Sigmoid colon (tissue), 4 donors: ENCODE measurements at regions not wholly inside any gene's neighbourhood (a gene's known extent, or its start where the extent isn't known, plus 50 kb on each side); places are given as distances from the start of the nearest gene placed in this dataset.

Experiments
- EP300 ChIP-seq, 4 donors: sonication (generic); formaldehyde crosslinking; IDR thresholded peaks; one replicate each; pipeline ENCODE4 v1.6.1; 2017; ENCODE audit warnings: antibody characterized with exemption in 4 of 4
- POLR2A ChIP-seq, 2 donors: fragments of 450-650 bp; IDR thresholded peaks; one replicate each; pipeline ENCODE4 v1.6.1; 2016; ENCODE audit warnings: antibody characterized with exemption in 2 of 2, mild to moderate bottlenecking in 2 of 2, moderate library complexity in 2 of 2
- TF ChIP-seq, protein P1 (sequence below), 4 experiments: fragments of 450-650 bp in 3 of 4; fragments of 200-600 bp in 1 of 4; IDR thresholded peaks; one replicate each; pipeline ENCODE4 v1.5.1; 2016 to 2019; ENCODE audit warnings: antibody characterized with exemption in 4 of 4, mild to moderate bottlenecking in 3 of 4, moderate library complexity in 2 of 4

DNA sequence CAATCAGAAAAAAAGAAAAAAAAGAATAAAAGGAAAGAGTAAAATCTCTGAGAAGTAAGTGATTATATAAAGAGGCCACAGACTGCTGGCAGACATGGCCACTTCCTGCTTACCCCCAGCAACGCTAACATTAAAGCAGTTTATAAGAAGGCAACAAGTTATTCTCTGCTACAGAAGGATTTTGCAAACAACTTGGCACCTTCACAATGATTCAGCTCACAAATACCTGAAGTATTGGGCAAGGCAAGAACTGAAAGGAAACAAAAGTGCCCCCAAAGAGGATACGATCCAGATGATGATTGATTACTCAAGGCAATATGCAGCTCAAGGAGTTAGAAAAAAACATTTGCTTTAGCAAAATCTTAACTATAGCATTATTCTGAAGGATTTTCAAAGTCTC is 718.8 kb downstream of the KLHL13 start:
- TF ChIP-seq, protein P1, sequence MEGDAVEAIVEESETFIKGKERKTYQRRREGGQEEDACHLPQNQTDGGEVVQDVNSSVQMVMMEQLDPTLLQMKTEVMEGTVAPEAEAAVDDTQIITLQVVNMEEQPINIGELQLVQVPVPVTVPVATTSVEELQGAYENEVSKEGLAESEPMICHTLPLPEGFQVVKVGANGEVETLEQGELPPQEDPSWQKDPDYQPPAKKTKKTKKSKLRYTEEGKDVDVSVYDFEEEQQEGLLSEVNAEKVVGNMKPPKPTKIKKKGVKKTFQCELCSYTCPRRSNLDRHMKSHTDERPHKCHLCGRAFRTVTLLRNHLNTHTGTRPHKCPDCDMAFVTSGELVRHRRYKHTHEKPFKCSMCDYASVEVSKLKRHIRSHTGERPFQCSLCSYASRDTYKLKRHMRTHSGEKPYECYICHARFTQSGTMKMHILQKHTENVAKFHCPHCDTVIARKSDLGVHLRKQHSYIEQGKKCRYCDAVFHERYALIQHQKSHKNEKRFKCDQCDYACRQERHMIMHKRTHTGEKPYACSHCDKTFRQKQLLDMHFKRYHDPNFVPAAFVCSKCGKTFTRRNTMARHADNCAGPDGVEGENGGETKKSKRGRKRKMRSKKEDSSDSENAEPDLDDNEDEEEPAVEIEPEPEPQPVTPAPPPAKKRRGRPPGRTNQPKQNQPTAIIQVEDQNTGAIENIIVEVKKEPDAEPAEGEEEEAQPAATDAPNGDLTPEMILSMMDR (IDR thresholded peaks at IDR 0.05): no peak
- TF ChIP-seq EP300 (IDR thresholded peaks at IDR 0.05): no peak
- no peak for TF ChIP-seq POLR2A (IDR thresholded peaks at IDR 0.05)
